ENCODE measurements at regions not wholly inside any gene's neighbourhood (a gene's known extent, or its start where the extent isn't known, plus 50 kb on each side); places are given as distances from the start of the nearest gene placed in this dataset.

DNA sequence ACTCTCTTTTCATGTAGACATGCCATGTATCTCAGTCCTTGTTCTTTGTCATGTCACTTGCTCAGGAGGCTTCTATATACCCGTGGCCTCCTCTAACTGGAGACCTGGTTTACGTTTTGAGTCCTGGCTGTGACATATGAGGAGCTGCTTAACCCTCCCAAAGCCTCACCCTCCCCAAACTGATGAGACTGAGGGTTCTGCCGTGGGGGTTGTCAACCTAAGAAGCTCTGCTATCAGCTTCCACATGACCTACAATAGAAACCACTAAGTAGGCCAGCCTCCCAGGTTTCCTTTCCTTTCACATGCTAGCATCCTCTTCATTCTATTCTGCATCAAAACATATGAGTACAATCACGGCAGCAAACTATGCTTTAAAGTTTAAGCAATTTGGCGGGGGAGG is 76.8 kb upstream of the WSCD2 start:
- Mint-ChIP-seq H3K36me3 (ENCODE audit: low read depth) (no peaks in the 10 kb centered on the region), H3K27ac (no peak overlapping the region), H3K4me1 (ENCODE audit: low read depth) (no peaks in the 10 kb centered on the region), H3K9me3 (no peaks in the 10 kb centered on the region), H3K27me3 (ENCODE audit: low read depth) (peaks cover 17% of the 10 kb centered on the region), H3K4me3 (no peak overlapping the region)
- intact Hi-C loops (cut with micrococcal nuclease) = no loop called here
- DNase-seq = no peak
- CTCF ChIA-PET = no interaction called here

GRCh38 chr12:108053512-108053911 is 75.6 kb upstream of the WSCD2 start:
- Mint-ChIP-seq H3K4me3 (no peak overlapping the region), H3K27ac (no peak overlapping the region), H3K4me1 (ENCODE audit: low read depth) (no peaks in the 10 kb centered on the region), H3K9me3 (no peaks in the 10 kb centered on the region), H3K27me3 (ENCODE audit: low read depth) (peaks cover 18% of the 10 kb centered on the region), H3K36me3 (ENCODE audit: low read depth) (no peaks in the 10 kb centered on the region)
- intact Hi-C loops (cut with micrococcal nuclease) = no loop called here
- DNase-seq = no peak
- CTCF ChIA-PET = no interaction called here

DNA sequence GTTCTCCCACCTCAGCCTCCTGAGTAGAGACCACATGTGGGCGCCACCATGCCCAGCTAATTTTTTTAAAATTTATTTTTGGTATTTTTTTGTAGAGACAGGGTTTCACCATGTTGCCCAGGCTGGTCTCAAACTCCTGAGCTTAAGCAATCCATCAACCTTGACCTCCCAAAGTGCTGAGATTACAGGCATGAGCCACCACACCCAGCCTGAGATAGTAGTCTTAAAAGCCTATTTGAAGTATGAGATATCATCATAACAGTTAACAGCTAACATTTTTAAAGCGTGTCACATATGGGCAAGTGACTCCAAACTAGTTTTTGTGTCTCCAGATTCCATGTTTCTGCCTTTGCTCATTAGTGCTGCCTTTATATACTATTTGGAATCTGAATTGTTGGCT is 74.6 kb upstream of the WSCD2 start:
- no peak overlapping the region for H3K27ac Mint-ChIP-seq
- no peak overlapping the region for H3K4me3 Mint-ChIP-seq
- CTCF ChIA-PET = no interaction called here
- no peaks in the 10 kb centered on the region for H3K36me3 Mint-ChIP-seq (ENCODE audit: low read depth)
- no peaks in the 10 kb centered on the region for H3K4me1 Mint-ChIP-seq (ENCODE audit: low read depth)
- H3K27me3 Mint-ChIP-seq (ENCODE audit: low read depth) = peaks cover 18% of the 10 kb centered on the region
- DNase-seq = no peak
- no peaks in the 10 kb centered on the region for H3K9me3 Mint-ChIP-seq
- intact Hi-C loops (cut with micrococcal nuclease) = no loop called here

DNA sequence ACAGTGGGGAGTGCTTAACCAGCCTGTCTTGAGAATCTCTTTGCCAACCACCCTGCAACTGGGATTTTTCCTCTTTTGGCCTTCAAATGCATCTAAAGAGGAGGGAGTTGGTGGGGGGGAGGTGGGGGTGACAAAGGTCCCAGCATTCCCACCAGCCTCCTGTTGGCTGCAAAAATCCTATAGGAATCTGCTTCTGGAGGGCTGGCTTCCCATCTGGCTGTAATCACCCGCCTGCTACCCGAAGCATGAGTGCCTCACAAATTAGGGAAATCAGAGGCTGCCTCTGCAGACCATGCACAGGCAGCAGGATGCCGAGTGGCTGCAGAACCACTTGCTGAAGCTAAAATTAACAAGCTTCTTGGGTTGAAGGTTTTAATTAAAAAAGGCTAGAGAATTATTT is 73.9 kb upstream of the WSCD2 start:
- intact Hi-C loops (cut with micrococcal nuclease) = no loop called here
- Mint-ChIP-seq H3K36me3 (ENCODE audit: low read depth) (no peaks in the 10 kb centered on the region), H3K9me3 (no peaks in the 10 kb centered on the region), H3K4me1 (ENCODE audit: low read depth) (no peaks in the 10 kb centered on the region), H3K27me3 (ENCODE audit: low read depth) (peaks cover 18% of the 10 kb centered on the region), H3K27ac (no peak overlapping the region), H3K4me3 (no peak overlapping the region)
- CTCF ChIA-PET = interaction anchor here (0.6 kb wide), 1 partner anchor 377 kb away, joined by 3 read pairs; no protein-coding TSS in a partner anchor
- no peak for DNase-seq

DNA sequence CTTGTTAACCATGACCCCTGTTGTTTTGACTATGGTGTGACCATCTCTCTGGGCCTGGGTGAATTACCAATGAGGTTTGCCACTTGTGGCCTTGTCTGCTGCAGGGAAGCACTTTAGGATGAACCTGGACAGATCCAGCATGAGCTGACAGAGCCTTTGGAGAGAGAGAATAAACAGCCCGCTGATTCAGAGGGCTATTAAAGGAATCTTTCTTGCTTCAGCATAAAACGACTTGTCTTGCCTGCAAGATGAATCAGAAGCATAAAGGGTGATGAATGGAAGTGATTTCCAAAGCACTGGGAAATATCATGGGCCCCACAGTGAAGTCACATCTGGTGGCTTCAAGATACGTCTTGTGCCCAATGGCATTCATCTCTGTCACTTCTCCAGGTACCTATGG is 69.0 kb upstream of the WSCD2 start:
- no peak overlapping the region for H3K4me3 Mint-ChIP-seq
- CTCF ChIA-PET = no interaction called here

GRCh38 chr12:108060903-108061302 is 68.2 kb upstream of the WSCD2 start:
- Mint-ChIP-seq H3K9me3 (no peaks in the 10 kb centered on the region), H3K36me3 (ENCODE audit: low read depth) (no peaks in the 10 kb centered on the region), H3K4me1 (ENCODE audit: low read depth) (no peaks in the 10 kb centered on the region), H3K4me3 (no peak overlapping the region), H3K27ac (no peak overlapping the region), H3K27me3 (ENCODE audit: low read depth) (peaks cover 22% of the 10 kb centered on the region)
- CTCF ChIA-PET = interaction anchor here (0.7 kb wide), 1 partner anchor 1207 kb away, joined by 3 read pairs; no protein-coding TSS in a partner anchor
- intact Hi-C loops (cut with micrococcal nuclease) = loop anchor here (10.0 kb wide), 1 partner anchor 134 kb away; no protein-coding TSS in a partner anchor
- DNase-seq = no peak

More for the DNA sequence above, 69.0 kb upstream of the WSCD2 start:
- Mint-ChIP-seq H3K36me3 (ENCODE audit: low read depth) (no peaks in the 10 kb centered on the region), H3K27ac (no peak overlapping the region), H3K4me1 (ENCODE audit: low read depth) (no peaks in the 10 kb centered on the region), H3K9me3 (no peaks in the 10 kb centered on the region), H3K27me3 (ENCODE audit: low read depth) (peaks cover 21% of the 10 kb centered on the region)
- intact Hi-C loops (cut with micrococcal nuclease) = loop anchor here (10.0 kb wide), 1 partner anchor 135 kb away; no protein-coding TSS in a partner anchor
- no peak for DNase-seq

- Mint-ChIP-seq H3K4me3 (no peak overlapping the region), H3K4me1 (ENCODE audit: low read depth) (no peaks in the 10 kb centered on the region), H3K36me3 (ENCODE audit: low read depth) (no peaks in the 10 kb centered on the region), H3K27me3 (ENCODE audit: low read depth) (peaks cover 12% of the 10 kb centered on the region), H3K9me3 (no peaks in the 10 kb centered on the region), H3K27ac (no peak overlapping the region)
- intact Hi-C loops (cut with micrococcal nuclease) = loop anchor here (1.0 to 10.0 kb wide), 2 partner anchors 132 to 449 kb away; no protein-coding TSS in a partner anchor
- no peak for DNase-seq
- CTCF ChIA-PET = interaction anchor here (0.6 kb wide), 1 partner anchor 784 kb away, joined by 3 read pairs; no protein-coding TSS in a partner anchor
These were observed 65.9 kb upstream of the WSCD2 start for GRCh38 chr12:108063192-108063591.

GRCh38 chr12:108065069-108065468 is 64.0 kb upstream of the WSCD2 start:
- Mint-ChIP-seq H3K36me3 (ENCODE audit: low read depth) (no peaks in the 10 kb centered on the region), H3K4me1 (ENCODE audit: low read depth) (no peaks in the 10 kb centered on the region), H3K27me3 (ENCODE audit: low read depth) (peaks cover 11% of the 10 kb centered on the region), H3K9me3 (no peaks in the 10 kb centered on the region), H3K4me3 (no peak overlapping the region), H3K27ac (no peak overlapping the region)
- CTCF ChIA-PET = no interaction called here
- DNase-seq = no peak
- intact Hi-C loops (cut with micrococcal nuclease) = loop anchor here (10.0 kb wide), 1 partner anchor 130 kb away; no protein-coding TSS in a partner anchor

DNA sequence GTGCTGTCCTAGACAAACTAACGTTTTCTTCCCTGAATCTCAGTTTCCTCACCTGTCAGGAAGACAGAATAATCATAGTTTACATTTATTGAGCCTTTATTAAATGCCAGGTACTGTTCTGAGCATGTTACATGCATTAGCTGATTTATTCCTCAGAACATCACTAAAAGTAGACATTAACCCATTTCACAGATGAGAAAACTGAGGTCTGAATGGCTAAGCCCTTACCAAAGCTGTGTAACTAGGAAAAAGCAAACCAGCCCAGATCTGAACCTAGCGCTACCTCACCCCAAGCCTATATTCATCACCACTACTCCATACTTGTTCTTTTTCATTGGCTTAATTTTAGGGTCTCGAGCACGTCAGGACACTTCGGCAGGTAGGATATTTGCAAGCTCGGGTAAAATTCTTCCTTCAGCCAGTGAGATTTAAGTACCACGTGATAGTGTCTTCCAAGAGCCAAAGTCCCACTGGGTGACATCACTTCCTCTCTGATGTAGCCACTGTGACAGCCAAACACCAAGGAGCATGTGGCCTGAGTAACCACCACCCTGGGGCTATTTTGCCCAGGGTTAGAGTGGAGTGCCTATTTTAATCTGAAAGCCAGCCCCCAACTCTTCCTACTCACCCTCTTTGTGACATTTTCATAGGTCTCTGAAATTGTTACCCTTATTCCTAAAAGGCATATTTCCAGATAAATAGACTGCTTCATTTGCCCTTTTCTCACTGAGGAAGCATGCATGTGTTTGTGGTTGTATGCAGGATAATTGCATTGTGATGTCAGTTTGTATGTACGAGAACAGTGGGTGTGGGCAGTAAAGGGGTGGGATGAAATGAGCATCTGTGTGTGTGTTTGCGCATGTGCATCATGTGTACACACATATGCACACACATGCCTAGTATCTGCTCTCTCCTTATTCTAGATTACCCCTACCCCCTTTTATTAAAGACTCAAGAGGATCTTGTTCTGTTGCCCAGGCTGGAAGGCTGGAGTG is 62.2 kb upstream of the WSCD2 start:
- CTCF ChIA-PET = no interaction called here
- H3K4me1 Mint-ChIP-seq (ENCODE audit: low read depth) = no peaks in the 10 kb centered on the region

DNA sequence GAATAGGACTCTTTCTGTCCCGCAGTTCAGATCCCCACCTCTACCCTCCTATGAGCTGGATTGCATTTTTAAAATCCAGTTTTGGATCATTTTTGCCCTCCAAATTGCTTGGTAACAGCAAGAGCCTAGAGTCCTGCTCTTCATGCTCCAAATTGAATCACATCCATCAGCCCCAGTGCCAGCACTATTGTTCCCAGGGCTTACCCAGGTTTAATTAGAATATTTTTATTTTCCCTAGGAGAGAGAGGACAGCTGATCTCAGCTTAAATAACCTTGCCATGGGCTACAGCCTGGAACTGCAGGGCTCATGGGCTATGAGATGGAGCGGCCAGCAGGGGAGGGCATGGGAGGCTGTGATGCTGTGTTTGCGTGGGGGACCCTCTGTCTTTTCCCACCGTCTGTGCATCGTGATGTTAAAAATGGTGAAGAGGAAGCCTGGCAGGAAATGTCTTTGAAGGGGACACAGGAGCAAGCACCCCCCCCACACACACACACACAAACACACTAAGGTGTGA is 59.4 kb upstream of the WSCD2 start:
- no peak overlapping the region for H3K27ac Mint-ChIP-seq
- H3K4me3 Mint-ChIP-seq = no peak overlapping the region
- H3K9me3 Mint-ChIP-seq = no peaks in the 10 kb centered on the region
- intact Hi-C loops (cut with micrococcal nuclease) = loop anchor here (10.0 kb wide), 1 partner anchor 125 kb away; no protein-coding TSS in a partner anchor
- H3K36me3 Mint-ChIP-seq (ENCODE audit: low read depth) = no peaks in the 10 kb centered on the region
- H3K27me3 Mint-ChIP-seq (ENCODE audit: low read depth) = peaks cover 16% of the 10 kb centered on the region
- CTCF ChIA-PET = no interaction called here
- H3K4me1 Mint-ChIP-seq (ENCODE audit: low read depth) = no peaks in the 10 kb centered on the region
- DNase-seq = no peak

More for the DNA sequence above, 62.2 kb upstream of the WSCD2 start:
- no peaks in the 10 kb centered on the region for H3K36me3 Mint-ChIP-seq (ENCODE audit: low read depth)
- no peak for DNase-seq
- H3K27me3 Mint-ChIP-seq (ENCODE audit: low read depth) = peaks cover 14% of the 10 kb centered on the region
- H3K9me3 Mint-ChIP-seq = no peaks in the 10 kb centered on the region
- H3K4me3 Mint-ChIP-seq = no peak overlapping the region
- H3K27ac Mint-ChIP-seq = no peak overlapping the region
- intact Hi-C loops (cut with micrococcal nuclease) = loop anchor here (10.0 kb wide), 1 partner anchor 128 kb away; no protein-coding TSS in a partner anchor

DNA sequence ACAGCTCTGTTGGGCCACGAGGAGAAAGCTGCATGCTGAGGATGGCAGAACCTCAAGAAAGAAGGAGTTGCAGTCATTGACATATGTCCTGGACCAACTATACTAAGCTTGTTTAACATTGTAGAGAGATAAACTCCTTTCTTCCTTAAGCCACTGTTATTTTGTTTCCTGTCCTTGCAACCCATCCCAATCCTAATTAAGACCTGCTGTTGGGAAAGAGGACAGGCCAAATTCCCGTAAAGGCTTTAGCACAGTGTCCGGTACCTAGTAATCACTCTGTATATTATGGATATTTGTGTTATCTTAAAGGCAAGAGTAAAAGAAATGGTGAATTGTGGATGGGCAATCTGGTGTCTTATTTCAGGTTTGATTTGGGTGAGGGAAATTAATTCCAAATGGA is 53.5 kb upstream of the WSCD2 start:
- Mint-ChIP-seq H3K4me3 (no peak overlapping the region), H3K27me3 (ENCODE audit: low read depth) (peaks cover 18% of the 10 kb centered on the region), H3K9me3 (no peaks in the 10 kb centered on the region), H3K36me3 (ENCODE audit: low read depth) (no peaks in the 10 kb centered on the region), H3K4me1 (ENCODE audit: low read depth) (no peaks in the 10 kb centered on the region), H3K27ac (no peak overlapping the region)
- intact Hi-C loops (cut with micrococcal nuclease) = no loop called here
- CTCF ChIA-PET = interaction anchor here (0.9 kb wide), 1 partner anchor 82 kb away, joined by 3 read pairs; no protein-coding TSS in a partner anchor
- DNase-seq = no peak

DNA sequence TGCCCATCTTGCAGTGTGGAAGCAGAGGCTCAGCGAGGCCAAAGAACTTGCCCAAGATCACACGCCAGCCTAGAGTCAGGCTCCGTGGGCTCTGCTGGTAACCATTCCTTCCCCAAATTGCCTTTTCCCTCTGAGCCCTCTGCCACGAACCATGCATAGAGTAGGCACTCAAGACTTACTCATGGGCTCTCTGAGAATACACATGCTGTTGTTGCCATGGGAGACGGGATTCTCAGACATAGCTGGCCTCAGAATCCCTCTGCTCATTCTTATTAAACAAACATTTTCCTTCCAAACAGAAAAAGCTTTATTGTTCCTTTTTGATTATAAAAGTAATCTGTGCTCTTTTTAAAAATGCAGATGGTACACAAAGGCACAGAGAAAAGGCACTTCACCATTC is 52.5 kb upstream of the WSCD2 start:
- CTCF ChIA-PET = no interaction called here

More for the DNA sequence above, 52.5 kb upstream of the WSCD2 start:
- H3K27me3 Mint-ChIP-seq (ENCODE audit: low read depth) = peaks cover 19% of the 10 kb centered on the region
- no peak overlapping the region for H3K27ac Mint-ChIP-seq
- no peaks in the 10 kb centered on the region for H3K36me3 Mint-ChIP-seq (ENCODE audit: low read depth)
- no peaks in the 10 kb centered on the region for H3K4me1 Mint-ChIP-seq (ENCODE audit: low read depth)
- DNase-seq = no peak
- no peaks in the 10 kb centered on the region for H3K9me3 Mint-ChIP-seq
- H3K4me3 Mint-ChIP-seq = no peak overlapping the region
- intact Hi-C loops (cut with micrococcal nuclease) = no loop called here
